AG08396 (cell line): ENCODE measurements at regions not wholly inside any gene's neighbourhood (a gene's known extent, or its start where the extent isn't known, plus 50 kb on each side); places are given as distances from the start of the nearest gene placed in this dataset.
"Not testable (repeated sequence)": the region's sequence is repeated elsewhere in the genome, so short reads cannot be mapped to it uniquely, and the experiment has no call there.

ENCODE experiments used
- DNase-seq: peaks from one replicate; pipeline ENCODE4 v3.0.0; 2012; ENCODE audit warnings: low spot score, mixed read lengths

DNA sequence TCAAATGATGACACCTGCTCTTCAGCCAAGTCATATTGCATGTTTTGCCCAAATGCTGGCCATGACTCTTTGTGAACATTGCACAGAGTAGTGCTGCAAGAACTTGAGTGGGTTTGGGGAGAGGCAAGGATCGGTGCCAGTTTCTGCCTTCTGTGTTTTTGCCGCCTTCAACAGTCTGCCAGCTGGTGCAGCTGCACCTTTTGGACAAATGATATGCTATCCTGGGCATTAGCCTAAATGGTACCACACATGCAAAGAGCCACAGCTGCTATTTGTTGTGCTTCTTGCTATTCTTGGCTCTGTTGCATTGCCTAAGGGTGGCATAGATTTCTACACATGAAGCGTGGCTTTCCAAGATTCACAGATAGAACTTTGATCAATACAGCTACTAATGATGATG lies 189.0 kb upstream of the CCN2 start:
- DNase-seq = no peak

DNA sequence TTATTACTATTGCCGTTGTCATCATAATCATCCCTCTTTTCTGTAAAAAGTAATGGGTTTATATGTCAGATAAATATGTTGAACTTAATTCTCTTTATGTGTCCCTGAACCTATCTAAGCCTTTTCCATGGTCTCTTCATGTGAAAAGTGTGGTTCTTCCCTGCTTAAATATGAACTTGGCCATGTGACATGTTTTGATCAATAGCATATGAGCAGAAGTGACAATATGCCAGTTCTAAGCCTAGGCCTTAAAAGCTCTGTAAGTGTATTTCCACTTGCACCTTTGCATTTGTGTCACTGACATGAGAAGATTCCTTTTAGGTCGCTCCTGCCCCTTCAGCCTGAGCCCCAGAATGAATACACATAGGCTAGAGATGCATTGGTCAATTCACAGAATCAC lies 188.4 kb upstream of the CCN2 start:
- DNase-seq = no peak

GRCh38 chr6:132136981-132137380 lies 185.8 kb upstream of the CCN2 start:
- no peak for DNase-seq

- DNase-seq = no peak
These were observed 184.2 kb upstream of the CCN2 start for GRCh38 chr6:132135409-132135808.

DNA sequence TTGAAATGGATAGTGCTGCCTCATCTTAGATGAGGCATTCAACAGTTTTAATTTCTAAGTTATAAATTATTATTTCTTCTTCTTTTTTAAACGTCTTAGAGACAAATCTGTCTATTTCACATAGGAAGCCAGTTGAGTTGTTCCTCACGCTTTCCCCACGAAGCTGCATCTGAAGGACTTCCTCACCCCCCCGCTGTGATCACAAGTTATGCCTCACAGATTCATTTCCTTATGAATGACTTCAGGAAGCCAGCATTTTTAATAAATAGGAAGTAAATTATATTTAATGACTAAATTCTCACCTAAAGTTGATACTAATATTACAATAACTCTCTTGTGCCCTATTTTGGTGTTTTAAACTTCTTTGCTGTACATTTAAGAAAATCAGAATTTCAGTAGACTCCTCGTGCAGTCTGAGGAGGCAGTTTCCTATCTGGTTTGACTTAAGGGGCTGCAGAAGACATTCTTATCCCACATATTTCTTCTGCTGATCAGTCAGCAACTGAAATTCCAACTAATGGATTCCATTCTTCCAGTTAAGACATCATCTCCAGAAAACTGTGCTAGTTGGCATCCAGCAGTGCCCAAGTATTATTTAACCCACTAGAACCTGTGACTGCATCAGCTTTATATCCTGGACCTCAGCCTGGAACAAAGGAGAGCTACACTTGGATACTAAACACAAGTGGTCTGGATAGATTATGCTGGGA lies 182.7 kb upstream of the CCN2 start:
- DNase-seq = no peak

- no peak for DNase-seq
These were observed 181.9 kb upstream of the CCN2 start for GRCh38 chr6:132132924-132133639.

DNA sequence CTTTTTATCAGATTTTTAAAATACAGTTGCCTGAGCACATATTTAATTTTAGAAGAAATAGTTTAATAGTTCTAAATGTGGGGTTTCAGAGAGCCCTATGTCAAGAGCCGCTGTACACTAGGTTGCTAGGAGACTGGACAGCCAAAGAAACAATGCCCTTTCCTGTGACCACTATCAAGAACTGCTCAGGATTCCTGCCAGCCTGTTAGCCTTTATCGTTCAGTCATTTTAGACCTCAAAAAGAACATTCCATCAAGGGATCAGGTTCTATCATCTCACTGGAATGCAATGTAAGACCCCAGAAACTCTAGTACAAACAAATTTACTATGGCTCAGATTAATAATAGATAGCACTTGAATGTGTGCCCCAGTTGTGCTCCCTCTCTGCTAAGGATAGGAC lies 181.2 kb upstream of the CCN2 start:
- no peak for DNase-seq

- DNase-seq = peak; percentile 78
These were observed 180.6 kb upstream of the CCN2 start for GRCh38 chr6:132131758-132132157.

DNA sequence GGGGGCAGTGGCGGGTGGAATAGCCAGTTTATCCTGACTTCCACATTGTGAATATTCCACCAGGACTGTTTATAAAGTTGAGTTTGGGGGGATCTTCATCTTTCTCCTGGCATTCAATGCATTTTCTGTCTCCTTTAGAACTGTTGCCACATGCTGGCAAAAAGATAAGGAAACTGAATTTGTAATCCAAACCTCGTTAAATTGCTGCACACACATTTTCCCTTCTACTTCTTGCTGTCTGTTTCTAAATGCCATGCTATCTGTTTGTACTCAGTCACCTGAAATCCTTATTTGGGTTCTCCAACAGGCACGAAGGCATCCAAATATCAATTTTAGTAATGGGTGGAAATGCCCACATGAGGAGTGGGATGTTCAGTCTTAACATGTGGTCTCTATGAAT lies 180.2 kb upstream of the CCN2 start:
- DNase-seq = no peak

DNA sequence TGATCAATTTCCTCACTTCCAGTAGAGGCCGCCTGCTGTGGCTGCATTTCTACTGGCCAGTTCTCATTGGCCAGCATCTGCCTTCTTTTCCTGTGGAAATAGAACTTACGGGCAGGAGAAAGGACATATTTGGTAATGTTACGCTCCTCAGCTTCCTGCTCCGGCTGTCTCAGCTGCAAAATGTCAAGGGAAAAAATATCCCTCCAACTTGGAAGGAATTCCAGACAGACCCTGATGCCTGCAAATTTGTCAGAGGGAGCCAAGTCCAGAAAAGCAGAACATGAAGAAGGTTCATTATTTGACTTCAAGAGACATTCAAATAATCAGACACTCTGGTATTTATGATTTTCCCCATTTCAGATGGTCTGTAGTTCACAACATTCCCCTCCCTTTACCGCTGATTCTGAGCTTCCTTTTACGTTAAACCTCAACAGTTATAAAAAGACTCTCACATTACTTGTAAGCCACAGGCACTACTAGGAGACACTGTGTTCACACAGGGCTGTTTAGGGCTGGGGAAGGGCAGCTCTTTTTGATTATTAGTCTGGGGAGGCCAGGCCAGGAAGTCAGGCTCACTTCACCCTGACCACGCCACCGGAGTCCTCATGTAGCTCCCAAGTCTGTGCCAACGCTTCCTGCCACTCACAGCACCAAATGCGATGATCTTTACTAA lies 179.6 kb upstream of the CCN2 start:
- DNase-seq = peak; percentile 22

- DNase-seq = no peak
These were observed 177.3 kb upstream of the CCN2 start for GRCh38 chr6:132128424-132128823.

GRCh38 chr6:132126150-132126549 lies 175.0 kb upstream of the CCN2 start:
- DNase-seq = no peak

- DNase-seq = peak; percentile 30
These were observed 171.7 kb upstream of the CCN2 start for GRCh38 chr6:132122871-132123270.

DNA sequence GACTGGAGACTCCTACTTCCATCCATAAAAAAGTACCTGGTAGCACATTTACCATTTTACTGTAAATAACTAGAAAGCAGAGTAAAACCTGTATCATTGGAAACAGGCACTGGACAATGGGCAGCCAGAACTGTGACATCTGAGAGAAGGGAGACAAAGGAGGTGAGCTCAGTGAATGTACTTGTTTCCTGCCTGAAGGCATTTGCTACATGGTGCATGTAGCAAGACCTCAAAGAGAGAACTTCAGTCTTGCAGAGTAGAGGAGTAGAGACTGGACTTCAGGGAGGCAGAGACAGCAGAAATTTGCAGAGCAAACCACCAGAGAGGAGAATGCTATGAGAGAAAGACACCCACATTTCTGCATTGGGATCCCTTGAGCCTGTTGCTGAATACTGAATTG lies 171.0 kb upstream of the CCN2 start:
- DNase-seq = no peak

GRCh38 chr6:132118144-132118543 lies 167.0 kb upstream of the CCN2 start:
- DNase-seq = no peak

DNA sequence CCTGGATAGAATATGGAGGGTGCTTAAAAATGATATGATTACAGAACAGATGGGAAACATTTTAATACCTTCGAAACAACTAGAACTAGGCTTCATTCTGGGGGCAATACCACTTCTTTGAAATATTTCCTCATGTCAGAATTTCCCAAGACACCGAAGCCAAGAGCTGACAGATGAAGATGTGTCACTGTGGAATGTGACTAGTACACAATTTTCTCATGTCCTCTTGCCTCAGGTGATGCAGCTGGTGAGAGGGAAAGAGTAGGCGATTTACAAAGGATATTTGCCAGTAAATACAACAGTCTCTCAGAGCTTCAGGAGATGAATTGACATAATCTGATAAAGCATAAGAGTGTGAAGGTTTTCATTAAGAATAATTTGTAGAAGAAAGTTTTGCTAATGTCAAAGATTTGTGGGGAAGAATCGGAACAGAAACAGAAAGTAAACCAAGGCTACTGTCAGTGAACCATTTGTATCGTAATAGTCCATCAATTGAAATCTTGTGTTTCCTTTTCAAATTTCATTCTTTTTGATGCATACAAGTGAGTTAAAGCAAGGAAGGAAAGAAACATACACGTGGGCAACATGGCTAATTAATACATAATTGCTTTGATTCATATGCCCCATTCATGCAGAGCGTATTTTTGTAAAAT lies 164.7 kb upstream of the CCN2 start:
- no peak for DNase-seq

DNA sequence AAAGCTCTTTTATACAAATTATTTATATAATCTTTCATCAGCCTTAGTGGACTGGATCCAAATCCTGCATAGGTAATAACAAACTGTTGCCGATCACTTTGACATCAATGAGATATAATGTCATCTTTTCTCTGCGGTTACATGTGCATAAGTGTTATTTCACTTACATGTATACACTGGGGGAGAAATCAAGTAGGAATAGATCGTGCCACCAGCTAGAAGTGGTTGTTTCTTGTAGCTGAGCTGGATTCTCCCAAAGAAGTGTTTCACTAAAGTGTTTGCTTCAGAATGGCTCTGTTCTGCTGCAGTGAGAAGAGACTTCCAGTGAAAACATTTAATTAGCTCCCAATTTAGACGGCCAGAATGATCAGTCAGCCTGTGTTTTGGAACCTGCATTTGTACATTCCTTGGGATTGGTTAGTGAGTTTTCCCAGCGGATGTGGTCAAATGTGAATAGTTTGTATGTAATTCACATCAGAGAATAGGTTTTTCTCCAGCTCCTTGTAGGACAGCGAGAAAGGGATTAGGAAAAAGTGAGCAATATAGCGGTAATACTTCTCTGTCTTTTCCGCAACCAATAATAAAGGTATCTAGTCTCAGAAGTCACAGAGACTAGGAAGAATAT lies 163.1 kb upstream of the CCN2 start:
- no peak for DNase-seq

- DNase-seq = not testable (repeated sequence)
These were observed 158.6 kb upstream of the CCN2 start for GRCh38 chr6:132109752-132110151.

GRCh38 chr6:132107896-132108295 lies 156.7 kb upstream of the CCN2 start:
- DNase-seq = no peak

GRCh38 chr6:132101535-132101934 lies 150.4 kb upstream of the CCN2 start:
- DNase-seq = no peak

- no peak for DNase-seq
These were observed 149.3 kb upstream of the CCN2 start for GRCh38 chr6:132100388-132100990.

DNA sequence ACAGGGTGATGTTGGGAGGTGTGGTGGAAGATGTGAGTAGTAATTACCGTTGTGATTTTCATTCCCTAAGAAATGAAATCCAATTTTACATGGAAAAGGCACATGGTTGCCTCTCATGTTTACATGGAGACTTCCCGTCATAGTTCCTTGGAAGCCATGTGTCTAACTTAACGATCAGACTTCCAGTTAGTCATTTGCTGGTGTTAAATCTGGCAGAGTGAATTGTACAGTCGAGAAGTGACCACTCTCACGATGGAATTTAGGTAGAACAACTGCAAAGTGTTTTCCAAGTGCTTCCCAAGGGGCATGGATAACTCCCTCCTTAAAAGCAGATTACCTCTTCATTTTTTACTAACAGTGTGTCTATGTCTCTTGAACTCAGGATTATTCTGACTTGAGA lies 145.8 kb upstream of the CCN2 start:
- DNase-seq = no peak
